OCI-LY1 (cell line): ENCODE measurements at regions not wholly inside any gene's neighbourhood (a gene's known extent, or its start where the extent isn't known, plus 50 kb on each side); places are given as distances from the start of the nearest gene placed in this dataset.

Source experiments
- H2AFZ ChIP-seq: fragments of 200-600 bp; sonication (generic), shearing (Covaris generic); 2 replicates; pipeline ENCODE4 v1.6.0; 2014; ENCODE audit warnings: antibody characterized with exemption, mild to moderate bottlenecking, low read length
- H3F3A ChIP-seq: fragments of 200-600 bp; sonication (generic), shearing (Covaris generic); 2 replicates; pipeline ENCODE4 v1.6.0; 2014; ENCODE audit warnings: mild to moderate bottlenecking, antibody characterized with exemption, low read length, moderate library complexity; ENCODE audit not compliant: insufficient read depth
- H3K27ac ChIP-seq: fragments of 200-600 bp; sonication (generic); 2 replicates; pipeline ENCODE4 v1.5.1; 2014; ENCODE audit warnings: low read length, mixed run types, mild to moderate bottlenecking, low read depth; ENCODE audit not compliant: poor library complexity, severe bottlenecking
- H3K27me3 ChIP-seq: fragments of 200-600 bp; sonication (generic); 2 replicates; pipeline ENCODE4 v1.6.0; 2014; ENCODE audit warnings: antibody characterized with exemption, mild to moderate bottlenecking, low read length, moderate library complexity; ENCODE audit not compliant: insufficient read depth
- H3K36me3 ChIP-seq: fragments of 200-600 bp; sonication (generic); 2 replicates; pipeline ENCODE4 v1.6.1; 2014; ENCODE audit warnings: mild to moderate bottlenecking, antibody characterized with exemption, low read length, moderate library complexity, mixed read lengths; ENCODE audit not compliant: insufficient read depth
- H3K4me1 ChIP-seq: fragments of 200-600 bp; sonication (generic); 2 replicates; pipeline ENCODE4 v1.5.1; 2014; ENCODE audit warnings: mild to moderate bottlenecking, low read length, moderate library complexity; ENCODE audit not compliant: insufficient read depth, severe bottlenecking
- H3K4me2 ChIP-seq: fragments of 200-600 bp; sonication (generic), shearing (Covaris generic); 2 replicates; pipeline ENCODE4 v1.6.1; 2014; ENCODE audit warnings: low read length
- H3K4me3 ChIP-seq: fragments of 200-600 bp; sonication (generic); 2 replicates; pipeline ENCODE4 v1.5.1; 2014; ENCODE audit warnings: low read length, low read depth, mild to moderate bottlenecking, mixed read lengths; ENCODE audit not compliant: poor library complexity, severe bottlenecking
- H3K79me2 ChIP-seq: fragments of 200-600 bp; shearing (Covaris generic); 2 replicates; pipeline ENCODE4 v1.6.1; 2016; ENCODE audit warnings: mixed run types, low read length, mixed read lengths; ENCODE audit not compliant: insufficient read depth
- H3K9ac ChIP-seq: fragments of 200-600 bp; sonication (generic), shearing (Covaris generic); 2 replicates; pipeline ENCODE4 v1.6.1; 2014; ENCODE audit warnings: mild to moderate bottlenecking, low read length, mixed read lengths
- H3K9me2 ChIP-seq: fragments of 200-600 bp; sonication (generic), shearing (Covaris generic); 2 replicates; pipeline ENCODE4 v1.6.1; 2014; ENCODE audit warnings: low read depth, mild to moderate bottlenecking, low read length, mixed read lengths
- H3K9me3 ChIP-seq: fragments of 200-600 bp; shearing (Covaris generic); 2 replicates; pipeline ENCODE4 v1.6.1; 2014; ENCODE audit warnings: low read length, mixed read lengths
- H4K20me1 ChIP-seq: fragments of 200-600 bp; sonication (generic), shearing (Covaris generic); 2 replicates; pipeline ENCODE4 v1.6.0; 2016; ENCODE audit warnings: mild to moderate bottlenecking, low read length; ENCODE audit not compliant: insufficient read depth
- CTCF ChIP-seq: fragments of 200-600 bp; sonication (generic), shearing (Covaris generic); IDR thresholded peaks from 2 replicates; pipeline ENCODE4 v1.5.1; 2017; ENCODE audit warnings: mild to moderate bottlenecking, antibody characterized with exemption, low read length, moderate library complexity, mixed read lengths
- EZH2 ChIP-seq: fragments of 200-600 bp; sonication (generic), shearing (Covaris generic); IDR thresholded peaks from 2 replicates; pipeline ENCODE4 v1.8.0; 2017; ENCODE audit warnings: borderline replicate concordance, mixed run types, mild to moderate bottlenecking, antibody characterized with exemption, low read length, moderate library complexity, mixed read lengths

- Histone ChIP-seq H3K27ac (no peak overlapping the region), H3K79me2 (no peaks in the 10 kb centered on the region), H3K9me3 (no peaks in the 10 kb centered on the region), H3K4me3 (no peak overlapping the region), H3K36me3 (no peaks in the 10 kb centered on the region), H3K9ac (no peak overlapping the region), H4K20me1 (no peaks in the 10 kb centered on the region), H3K27me3 (no peaks in the 10 kb centered on the region), H3F3A (no peaks in the 10 kb centered on the region), H2AFZ (no peak overlapping the region), H3K4me2 (no peak overlapping the region), H3K4me1 (no peaks in the 10 kb centered on the region), H3K9me2 (no peaks in the 10 kb centered on the region)
- TF ChIP-seq EZH2, result no peak
- TF ChIP-seq CTCF, result no peak
Observed at GRCh38 chr10:58115218-58116050, 152.3 kb downstream of the IPMK start.

GRCh38 chr10:58109731-58110130 is 158.0 kb downstream of the IPMK start:
- TF ChIP-seq EZH2 (no peak), CTCF (no peak)
- no peak overlapping the region for H3K9ac ChIP-seq
- H3K4me1 ChIP-seq, result no peaks in the 10 kb centered on the region
- no peaks in the 10 kb centered on the region for H3K9me2 ChIP-seq
- H3K27me3 ChIP-seq, result no peaks in the 10 kb centered on the region
- no peak overlapping the region for H2AFZ ChIP-seq
- H3K4me2 ChIP-seq, result no peak overlapping the region
- no peak overlapping the region for H3K4me3 ChIP-seq
- no peaks in the 10 kb centered on the region for H3K79me2 ChIP-seq
- no peaks in the 10 kb centered on the region for H3K9me3 ChIP-seq
- H4K20me1 ChIP-seq, result no peaks in the 10 kb centered on the region
- H3K27ac ChIP-seq, result no peak overlapping the region
- no peaks in the 10 kb centered on the region for H3F3A ChIP-seq
- no peaks in the 10 kb centered on the region for H3K36me3 ChIP-seq

- Histone ChIP-seq H4K20me1 (no peaks in the 10 kb centered on the region), H3K4me2 (no peak overlapping the region), H3K36me3 (no peaks in the 10 kb centered on the region), H3K27me3 (no peaks in the 10 kb centered on the region), H3K79me2 (no peaks in the 10 kb centered on the region), H3K9ac (no peak overlapping the region), H3F3A (no peaks in the 10 kb centered on the region), H3K4me3 (no peak overlapping the region), H3K4me1 (no peaks in the 10 kb centered on the region), H3K9me3 (no peaks in the 10 kb centered on the region), H2AFZ (no peak overlapping the region), H3K27ac (no peak overlapping the region), H3K9me2 (no peaks in the 10 kb centered on the region)
- no peak for TF ChIP-seq CTCF
- TF ChIP-seq EZH2, result no peak
Observed at GRCh38 chr10:58107506-58107905, 160.2 kb downstream of the IPMK start.
